PC-3 (cell line): ENCODE measurements at regions not wholly inside any gene's neighbourhood (a gene's known extent, or its start where the extent isn't known, plus 50 kb on each side); places are given as distances from the start of the nearest gene placed in this dataset.

ENCODE experiments used
- ATAC-seq: fragments of 200-7000 bp; cut with Tn5 transposase; 2 replicates; pipeline ENCODE4 v1.9.1; 2020; ENCODE audit warnings: mild to moderate bottlenecking, moderate library complexity
- BruUV-seq: library from RNA; stranded (reverse); fragments of 400-500 nt; replicated peaks from 2 replicates; lab custom pipeline; 2021; lab: Mats Ljungman, UMichigan
- CTCF ChIA-PET: fragments of 300-600 bp; sonication (Branson Sonifier 250); formaldehyde crosslinking; loops from one replicate; lab custom pipeline; 2022; ENCODE audit warnings: antibody characterized with exemption; lab: Charles Lee
- POLR2A ChIA-PET: fragments of 300-600 bp; sonication (Branson Sonifier 250); formaldehyde crosslinking; loops from one replicate; lab custom pipeline; 2022; ENCODE audit warnings: antibody characterized with exemption; ENCODE audit not compliant: unreplicated experiment; lab: Charles Lee
- DNase-seq: peaks from one replicate; pipeline ENCODE4 v3.0.0-alpha.2; 2015
- H2AFZ ChIP-seq: fragments of 300-600 bp; sonication (generic); 2 replicates; pipeline ENCODE4 v1.6.0; 2016; ENCODE audit warnings: antibody characterized with exemption, low read length
- H3F3A ChIP-seq: fragments of 300-600 bp; sonication (generic); one replicate; pipeline ENCODE4 v1.6.0; 2017; ENCODE audit warnings: antibody characterized with exemption, low read length, control low read depth, mild to moderate bottlenecking; ENCODE audit not compliant: unreplicated experiment
- H3K27ac ChIP-seq: fragments of 300-600 bp; sonication (generic); 2 replicates; pipeline ENCODE4 v1.5.1; 2016; ENCODE audit warnings: mild to moderate bottlenecking, low read length
- H3K27me3 ChIP-seq: fragments of 300-600 bp; sonication (generic); 2 replicates; pipeline ENCODE4 v1.6.1; 2016; ENCODE audit warnings: low read length, mixed read lengths
- H3K36me3 ChIP-seq: fragments of 300-600 bp; sonication (generic); 2 replicates; pipeline ENCODE4 v1.6.1; 2016; ENCODE audit warnings: low read depth, mixed run types, low read length, mixed read lengths
- H3K4me1 ChIP-seq: fragments of 300-600 bp; sonication (generic); 2 replicates; pipeline ENCODE4 v1.5.1; 2016; ENCODE audit warnings: low read length; ENCODE audit not compliant: insufficient read depth
- H3K4me2 ChIP-seq: fragments of 300-600 bp; sonication (generic); 2 replicates; pipeline ENCODE4 v1.6.0; 2016; ENCODE audit warnings: low read length
- H3K4me3 ChIP-seq: fragments of 300-600 bp; sonication (generic); 2 replicates; pipeline ENCODE4 v1.5.1; 2016; ENCODE audit warnings: mild to moderate bottlenecking, low read length, mixed read lengths
- H3K79me2 ChIP-seq: fragments of 300-600 bp; sonication (generic); 2 replicates; pipeline ENCODE4 v1.6.1; 2017; ENCODE audit warnings: low read length, mixed read lengths
- H3K9ac ChIP-seq: fragments of 300-600 bp; sonication (generic); 2 replicates; pipeline ENCODE4 v1.6.0; 2016; ENCODE audit warnings: mild to moderate bottlenecking, low read length
- H3K9me2 ChIP-seq: fragments of 300-600 bp; sonication (generic); replicated peaks from 2 replicates; pipeline ENCODE4 v1.6.1; 2016; ENCODE audit warnings: mixed run types, low read length, mixed read lengths
- H3K9me3 ChIP-seq: fragments of 300-600 bp; sonication (generic); 2 replicates; pipeline ENCODE4 v1.6.1; 2016; ENCODE audit warnings: low read length, mixed read lengths
- H4K20me1 ChIP-seq: fragments of 300-600 bp; sonication (generic); 2 replicates; pipeline ENCODE4 v1.6.1; 2016; ENCODE audit warnings: low read length, mixed read lengths
- CTCF ChIP-seq: fragments of 300-600 bp; sonication (generic); conservative IDR thresholded peaks from 2 replicates; pipeline ENCODE4 v1.5.1; 2017; ENCODE audit warnings: antibody characterized with exemption, low read depth, mild to moderate bottlenecking, low read length
- EZH2 ChIP-seq: fragments of 300-600 bp; sonication (generic); IDR thresholded peaks from one replicate; pipeline ENCODE4 v1.6.1; 2017; ENCODE audit warnings: antibody characterized with exemption, mild to moderate bottlenecking, low read length; ENCODE audit not compliant: unreplicated experiment
- EZH2phosphoT487 ChIP-seq: fragments of 300-600 bp; sonication (generic); IDR thresholded peaks from 2 replicates; pipeline ENCODE4 v1.6.1; 2018; ENCODE audit warnings: mild to moderate bottlenecking, antibody characterized with exemption, low read length, borderline replicate concordance
- intact Hi-C: fragments of 100-400 bp; cut with micrococcal nuclease; formaldehyde crosslinking; loops from 2 replicates; pipeline ENCODE4 v1.9.0; 2023

DNA sequence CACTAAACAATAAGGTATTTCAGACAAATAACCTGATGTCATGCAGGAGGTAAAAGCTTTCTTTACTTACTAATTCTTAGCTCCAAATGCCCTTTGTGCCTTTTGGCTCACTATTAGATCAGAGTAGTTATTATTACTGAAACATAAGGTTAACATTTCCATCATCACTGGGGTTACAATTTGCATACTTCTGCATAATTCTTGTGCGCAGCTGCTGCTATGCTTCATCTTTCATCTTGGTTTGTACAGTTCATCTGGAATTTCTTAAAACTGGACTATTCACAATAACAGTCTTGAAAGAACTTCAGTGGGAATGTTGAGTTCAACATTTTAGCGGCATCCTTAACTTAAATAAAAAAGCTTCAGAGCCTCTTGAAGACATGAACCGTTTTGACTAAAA, 383.2 kb upstream of the ADAMTS9 start:
- no peaks in the 10 kb centered on the region for H3K27me3 ChIP-seq
- no peak overlapping the region for H2AFZ ChIP-seq
- intact Hi-C loops: no loop called here
- H3K4me3 ChIP-seq: no peak overlapping the region
- ChIA-PET CTCF (no interaction called here), POLR2A (no interaction called here)
- no peak overlapping the region for H3K9ac ChIP-seq
- TF ChIP-seq EZH2: no peak
- no peak for TF ChIP-seq CTCF
- TF ChIP-seq EZH2phosphoT487: no peak
- no peak for ATAC-seq
- no TSS peak for BruUV-seq
- H3K9me3 ChIP-seq: no peaks in the 10 kb centered on the region
- no peak for DNase-seq
- H3K79me2 ChIP-seq: no peaks in the 10 kb centered on the region
- H3K9me2 ChIP-seq: no peaks in the 10 kb centered on the region
- H3K27ac ChIP-seq: no peak overlapping the region
- H3K36me3 ChIP-seq: no peaks in the 10 kb centered on the region
- H3K4me1 ChIP-seq: no peaks in the 10 kb centered on the region
- H4K20me1 ChIP-seq: no peaks in the 10 kb centered on the region
- H3K4me2 ChIP-seq: no peak overlapping the region
- H3F3A ChIP-seq: no peaks in the 10 kb centered on the region

GRCh38 chr3:65060904-65061303, 373.1 kb upstream of the ADAMTS9 start:
- ChIA-PET CTCF (no interaction called here), POLR2A (no interaction called here)
- no peaks in the 10 kb centered on the region for H3K4me1 ChIP-seq
- H3K4me2 ChIP-seq: no peak overlapping the region
- H4K20me1 ChIP-seq: no peaks in the 10 kb centered on the region
- H3K27ac ChIP-seq: no peak overlapping the region
- BruUV-seq: no TSS peak
- DNase-seq (no peak), ATAC-seq (no peak)
- H3K27me3 ChIP-seq: no peaks in the 10 kb centered on the region
- no peak overlapping the region for H3K4me3 ChIP-seq
- intact Hi-C loops: no loop called here
- no peaks in the 10 kb centered on the region for H3F3A ChIP-seq
- no peak overlapping the region for H3K9ac ChIP-seq
- H3K36me3 ChIP-seq: no peaks in the 10 kb centered on the region
- H3K9me3 ChIP-seq: no peaks in the 10 kb centered on the region
- H2AFZ ChIP-seq: no peak overlapping the region
- TF ChIP-seq EZH2 (no peak), EZH2phosphoT487 (no peak), CTCF (no peak)
- no peaks in the 10 kb centered on the region for H3K79me2 ChIP-seq
- no peaks in the 10 kb centered on the region for H3K9me2 ChIP-seq

GRCh38 chr3:65052101-65052500, 364.3 kb upstream of the ADAMTS9 start:
- no peak for DNase-seq
- ChIA-PET POLR2A (no interaction called here), CTCF (no interaction called here)
- H3K36me3 ChIP-seq: no peaks in the 10 kb centered on the region
- no peaks in the 10 kb centered on the region for H3F3A ChIP-seq
- H3K4me3 ChIP-seq: no peak overlapping the region
- H3K27me3 ChIP-seq: no peaks in the 10 kb centered on the region
- H3K4me2 ChIP-seq: no peak overlapping the region
- no peak overlapping the region for H3K9ac ChIP-seq
- TF ChIP-seq EZH2phosphoT487 (no peak), EZH2 (no peak), CTCF (no peak)
- H3K27ac ChIP-seq: no peak overlapping the region
- H3K9me3 ChIP-seq: no peaks in the 10 kb centered on the region
- H2AFZ ChIP-seq: no peak overlapping the region
- H3K9me2 ChIP-seq: no peaks in the 10 kb centered on the region
- no peak for ATAC-seq
- BruUV-seq: no TSS peak
- intact Hi-C loops: no loop called here
- H4K20me1 ChIP-seq: no peaks in the 10 kb centered on the region
- H3K79me2 ChIP-seq: no peaks in the 10 kb centered on the region
- no peaks in the 10 kb centered on the region for H3K4me1 ChIP-seq
